Smooth muscle cell (in vitro differentiated cells): ENCODE measurements at regions not wholly inside any gene's neighbourhood (a gene's known extent, or its start where the extent isn't known, plus 50 kb on each side); places are given as distances from the start of the nearest gene placed in this dataset.

Experiments
- DNase-seq: peaks from one replicate; lab custom pipeline; 2025; ENCODE audit not compliant: unreplicated experiment; lab: John Stamatoyannopoulos, UW
- H2AFZ ChIP-seq: fragments of 200-600 bp; sonication (generic); 2 replicates; pipeline ENCODE4 v1.6.0; 2016; ENCODE audit warnings: antibody characterized with exemption, low read depth, mild to moderate bottlenecking
- H3F3A ChIP-seq: fragments of 200-600 bp; sonication (generic); 2 replicates; pipeline ENCODE4 v1.6.0; 2017; ENCODE audit warnings: antibody characterized with exemption, low read depth
- H3K27ac ChIP-seq: fragments of 200-600 bp; sonication (generic); 2 replicates; pipeline ENCODE4 v1.5.1; 2016; ENCODE audit warnings: low read depth, mild to moderate bottlenecking
- H3K27me3 ChIP-seq: fragments of 200-600 bp; sonication (generic); 2 replicates; pipeline ENCODE4 v1.6.1; 2016; ENCODE audit warnings: low read depth, mild to moderate bottlenecking
- H3K36me3 ChIP-seq: fragments of 200-600 bp; sonication (generic); 2 replicates; pipeline ENCODE4 v1.5.1; 2016; ENCODE audit warnings: low read depth
- H3K4me1 ChIP-seq: fragments of 200-600 bp; sonication (generic); 2 replicates; pipeline ENCODE4 v1.5.1; 2016; ENCODE audit warnings: low read depth
- H3K4me2 ChIP-seq: fragments of 200-600 bp; sonication (generic); 2 replicates; pipeline ENCODE4 v1.6.0; 2016; ENCODE audit warnings: mild to moderate bottlenecking
- H3K4me3 ChIP-seq: fragments of 200-600 bp; sonication (generic); 2 replicates; pipeline ENCODE4 v1.5.1; 2016; ENCODE audit warnings: mild to moderate bottlenecking
- H3K79me2 ChIP-seq: fragments of 200-600 bp; sonication (generic); 2 replicates; pipeline ENCODE4 v1.6.0; 2016; ENCODE audit warnings: low read depth, mild to moderate bottlenecking
- H3K9ac ChIP-seq: fragments of 200-600 bp; sonication (generic); 2 replicates; pipeline ENCODE4 v1.6.0; 2016; ENCODE audit warnings: low read depth
- H3K9me3 ChIP-seq: fragments of 200-600 bp; sonication (generic); replicated peaks from 2 replicates; pipeline ENCODE4 v1.5.1; 2016; ENCODE audit warnings: low read depth
- H4K20me1 ChIP-seq: fragments of 200-600 bp; sonication (generic); 2 replicates; pipeline ENCODE4 v1.6.0; 2016; ENCODE audit warnings: low read depth
- WGBS: methylation state at CpG from one replicate; pipeline ENCODE4 v1.1.7; 2016; ENCODE audit warnings: low lambda C conversion rate; 5-methylcytosine and 5-hydroxymethylcytosine counted together
- TF ChIP-seq, protein P1 (sequence below): fragments of 200-600 bp; sonication (generic); IDR thresholded peaks from 2 replicates; pipeline ENCODE4 v1.5.1; 2017; ENCODE audit warnings: borderline replicate concordance, mild to moderate bottlenecking, antibody characterized with exemption; ENCODE audit not compliant: insufficient read depth, poor library complexity, severe bottlenecking

DNA sequence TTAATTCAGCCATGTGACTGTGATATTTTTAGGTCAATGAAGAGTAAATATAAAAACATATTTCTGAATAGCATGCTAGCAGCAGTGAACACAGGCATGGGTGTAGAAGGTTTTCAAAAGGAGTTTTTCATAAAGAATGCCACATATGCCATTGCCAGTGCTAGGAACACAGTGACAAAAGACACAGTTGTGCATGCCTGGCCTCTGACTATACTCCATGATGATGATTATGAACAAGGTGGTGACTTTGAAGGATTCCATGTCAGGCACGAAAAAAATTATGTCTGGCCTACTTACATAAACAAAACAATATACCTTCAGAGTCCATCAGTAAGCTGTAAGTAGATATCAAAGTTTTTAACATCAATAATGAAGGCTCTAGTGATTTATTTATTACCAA is 438.7 kb downstream of the TLE1 start:
- no peaks in the 10 kb centered on the region for H3K79me2 ChIP-seq
- no peak overlapping the region for H3K9ac ChIP-seq

DNA sequence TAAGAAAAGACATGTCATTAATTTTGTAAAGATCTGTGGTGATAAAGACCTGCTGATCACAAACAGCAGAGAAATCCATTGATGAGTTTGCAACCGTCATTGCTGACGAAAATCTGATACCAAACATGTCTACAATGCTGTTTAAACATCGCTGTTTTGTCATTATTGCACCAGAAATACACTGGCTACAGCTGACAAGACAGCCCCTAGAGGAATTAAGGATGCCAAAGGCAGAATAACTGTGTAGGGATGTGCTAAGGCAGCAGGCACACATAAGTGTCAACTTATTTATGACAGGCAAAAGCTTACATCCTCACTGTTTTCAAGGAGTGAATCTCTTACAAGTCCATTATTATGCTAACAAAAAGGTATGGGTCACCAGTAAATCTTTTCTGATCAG is 439.3 kb downstream of the TLE1 start:
- TF ChIP-seq, protein P1, sequence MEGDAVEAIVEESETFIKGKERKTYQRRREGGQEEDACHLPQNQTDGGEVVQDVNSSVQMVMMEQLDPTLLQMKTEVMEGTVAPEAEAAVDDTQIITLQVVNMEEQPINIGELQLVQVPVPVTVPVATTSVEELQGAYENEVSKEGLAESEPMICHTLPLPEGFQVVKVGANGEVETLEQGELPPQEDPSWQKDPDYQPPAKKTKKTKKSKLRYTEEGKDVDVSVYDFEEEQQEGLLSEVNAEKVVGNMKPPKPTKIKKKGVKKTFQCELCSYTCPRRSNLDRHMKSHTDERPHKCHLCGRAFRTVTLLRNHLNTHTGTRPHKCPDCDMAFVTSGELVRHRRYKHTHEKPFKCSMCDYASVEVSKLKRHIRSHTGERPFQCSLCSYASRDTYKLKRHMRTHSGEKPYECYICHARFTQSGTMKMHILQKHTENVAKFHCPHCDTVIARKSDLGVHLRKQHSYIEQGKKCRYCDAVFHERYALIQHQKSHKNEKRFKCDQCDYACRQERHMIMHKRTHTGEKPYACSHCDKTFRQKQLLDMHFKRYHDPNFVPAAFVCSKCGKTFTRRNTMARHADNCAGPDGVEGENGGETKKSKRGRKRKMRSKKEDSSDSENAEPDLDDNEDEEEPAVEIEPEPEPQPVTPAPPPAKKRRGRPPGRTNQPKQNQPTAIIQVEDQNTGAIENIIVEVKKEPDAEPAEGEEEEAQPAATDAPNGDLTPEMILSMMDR: no peak

More for the DNA sequence above, 438.7 kb downstream of the TLE1 start:
- 93% methylated on average over 1 of the region's 1 CpG for WGBS
- Histone ChIP-seq H4K20me1 (no peaks in the 10 kb centered on the region), H3K9me3 (no peaks in the 10 kb centered on the region), H2AFZ (no peak overlapping the region), H3K27me3 (no peaks in the 10 kb centered on the region), H3K27ac (no peak overlapping the region), H3K4me1 (peaks cover under 1% of the 10 kb centered on the region), H3K36me3 (no peaks in the 10 kb centered on the region), H3K4me2 (no peak overlapping the region), H3K4me3 (no peak overlapping the region), H3F3A (no peaks in the 10 kb centered on the region)
- no peak for DNase-seq
- TF ChIP-seq, protein P1: no peak

DNA sequence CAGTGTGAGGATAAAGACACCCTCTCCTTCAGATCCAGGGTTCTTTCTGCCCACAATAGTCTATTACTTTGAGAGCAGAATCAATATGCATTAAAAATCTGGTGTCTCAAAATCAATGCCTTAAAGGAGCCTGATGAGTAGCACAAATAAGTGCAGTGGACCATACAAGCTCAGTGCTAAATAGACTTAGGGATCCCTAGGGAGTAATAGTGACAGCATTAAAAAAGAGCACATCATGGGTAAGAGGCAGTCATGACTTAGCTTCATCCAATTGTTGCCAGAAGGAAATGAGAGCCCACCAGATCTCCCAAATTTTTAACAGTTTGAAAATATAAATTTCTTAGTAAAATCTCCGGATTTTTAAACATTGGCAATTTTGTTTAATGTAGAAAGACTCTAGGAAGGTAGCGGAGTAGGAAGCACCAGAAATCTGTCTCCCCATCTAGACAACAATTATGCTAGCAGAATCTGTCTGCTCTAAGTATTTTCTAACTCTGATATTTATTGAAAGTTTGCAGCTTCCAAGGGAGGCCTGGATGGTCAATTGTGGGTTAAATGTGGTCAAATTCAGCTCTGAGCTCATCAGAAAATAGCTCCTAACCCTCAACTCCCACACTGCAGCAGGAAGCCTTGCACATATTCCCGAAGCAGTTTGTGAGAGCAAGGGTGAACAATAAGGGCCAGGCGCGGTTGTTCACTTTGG is 443.9 kb downstream of the TLE1 start:
- Histone ChIP-seq H3K9me3 (no peaks in the 10 kb centered on the region), H3K4me3 (no peak overlapping the region), H3K4me1 (no peaks in the 10 kb centered on the region), H4K20me1 (no peaks in the 10 kb centered on the region), H3K36me3 (no peaks in the 10 kb centered on the region), H2AFZ (no peak overlapping the region), H3K79me2 (no peaks in the 10 kb centered on the region), H3K27me3 (no peaks in the 10 kb centered on the region), H3F3A (no peaks in the 10 kb centered on the region), H3K9ac (no peak overlapping the region), H3K4me2 (peak overlapping the region; percentile 49), H3K27ac (no peak overlapping the region)
- TF ChIP-seq, protein P1: no peak
- DNase-seq: no peak
- WGBS: 70% methylated on average over 5 of the region's 5 CpGs

More for the DNA sequence above, 439.3 kb downstream of the TLE1 start:
- Histone ChIP-seq H3K79me2 (no peaks in the 10 kb centered on the region), H3K27me3 (no peaks in the 10 kb centered on the region), H3K27ac (no peak overlapping the region), H3K36me3 (no peaks in the 10 kb centered on the region), H2AFZ (no peak overlapping the region), H3K4me1 (no peaks in the 10 kb centered on the region), H3F3A (no peaks in the 10 kb centered on the region), H3K9ac (no peak overlapping the region), H3K9me3 (no peaks in the 10 kb centered on the region), H4K20me1 (no peaks in the 10 kb centered on the region), H3K4me3 (no peak overlapping the region), H3K4me2 (no peak overlapping the region)
- WGBS: 88% methylated on average over 3 of the region's 3 CpGs
- DNase-seq: no peak

DNA sequence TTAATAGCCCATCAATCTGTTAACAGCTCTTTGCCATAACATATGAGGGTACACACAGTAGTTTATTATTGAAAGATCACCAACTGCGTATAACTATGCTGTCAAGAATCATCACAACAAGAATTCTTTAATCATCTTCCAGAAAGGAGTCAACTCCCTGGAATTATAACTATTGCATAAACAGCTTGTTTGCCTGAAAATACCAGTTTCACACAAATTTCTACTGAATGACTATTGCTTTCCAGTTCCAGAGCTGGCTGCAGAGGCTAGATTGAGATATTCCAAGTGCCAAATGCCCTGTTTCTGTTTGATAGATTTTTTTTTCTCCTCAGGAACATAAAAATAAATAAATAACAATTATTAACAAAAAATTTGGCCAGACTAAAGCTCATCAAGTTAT is 444.7 kb downstream of the TLE1 start:
- H3F3A ChIP-seq: no peaks in the 10 kb centered on the region
- WGBS: 43% methylated on average over 1 of the region's 1 CpG
- H4K20me1 ChIP-seq: no peaks in the 10 kb centered on the region
- no peaks in the 10 kb centered on the region for H3K9me3 ChIP-seq
- H2AFZ ChIP-seq: no peak overlapping the region
- TF ChIP-seq, protein P1: no peak
- H3K4me1 ChIP-seq: no peaks in the 10 kb centered on the region
- H3K4me2 ChIP-seq: peak overlapping the region; percentile 28
- no peak overlapping the region for H3K9ac ChIP-seq
- no peak for DNase-seq
- H3K36me3 ChIP-seq: no peaks in the 10 kb centered on the region
- no peaks in the 10 kb centered on the region for H3K79me2 ChIP-seq
- no peak overlapping the region for H3K4me3 ChIP-seq
- no peaks in the 10 kb centered on the region for H3K27me3 ChIP-seq
- H3K27ac ChIP-seq: no peak overlapping the region
